SK-N-MC (cell line): ENCODE measurements at regions not wholly inside any gene's neighbourhood (a gene's known extent, or its start where the extent isn't known, plus 50 kb on each side); places are given as distances from the start of the nearest gene placed in this dataset.

Experiments used
- EZH2 ChIP-seq: fragments of 200-600 bp; sonication (generic); IDR thresholded peaks from one replicate; pipeline ENCODE4 v1.6.1; 2017; ENCODE audit warnings: antibody characterized with exemption
- FOXP2 ChIP-seq: optimal IDR thresholded peaks from 2 replicates; pipeline ENCODE3; 2011; ENCODE audit warnings: mild to moderate bottlenecking, moderate library complexity; ENCODE audit not compliant: insufficient read depth; ENCODE audit errors: extremely low read length, control extremely low read depth
- POLR2AphosphoS5 ChIP-seq: IDR thresholded peaks from 2 replicates; pipeline ENCODE4 v1.6.1; 2012; ENCODE audit warnings: mild to moderate bottlenecking, low read depth, low read length, borderline replicate concordance

DNA sequence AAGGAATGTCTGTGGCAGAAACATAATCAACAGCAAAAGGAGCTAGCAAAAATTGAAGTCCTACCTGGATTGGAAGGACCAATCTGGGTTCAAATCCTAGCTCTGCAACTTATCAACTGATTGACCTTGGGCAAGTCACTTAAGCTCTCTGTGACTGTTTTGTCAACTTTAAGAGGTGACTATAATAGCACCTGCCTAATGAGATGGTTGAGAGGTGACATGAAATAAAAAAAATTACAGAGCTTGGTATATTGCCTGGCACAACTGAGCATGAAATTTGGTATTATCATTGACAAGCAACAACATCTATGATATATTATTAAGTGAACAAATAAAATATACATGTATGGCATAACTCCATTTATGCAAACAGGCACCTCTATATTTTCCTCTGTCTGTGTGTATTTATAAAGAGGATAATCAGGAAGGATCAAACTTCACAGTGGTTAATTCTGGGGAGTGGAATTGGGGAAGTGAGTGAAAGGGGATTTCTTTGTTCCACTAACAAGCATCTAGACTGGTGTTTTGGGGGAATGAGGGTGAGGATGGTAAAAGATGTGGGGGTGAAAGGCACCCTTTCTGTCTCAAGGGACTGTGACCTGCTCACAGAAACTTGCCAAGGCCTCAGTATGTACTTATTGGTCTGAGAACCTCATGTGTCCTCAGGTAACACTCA is 132.8 kb upstream of the SERTAD2 start:
- TF ChIP-seq POLR2AphosphoS5 (no peak), EZH2 (no peak), FOXP2 (no peak)
